ENCODE measurements at regions not wholly inside any gene's neighbourhood (a gene's known extent, or its start where the extent isn't known, plus 50 kb on each side); places are given as distances from the start of the nearest gene placed in this dataset.

DNA sequence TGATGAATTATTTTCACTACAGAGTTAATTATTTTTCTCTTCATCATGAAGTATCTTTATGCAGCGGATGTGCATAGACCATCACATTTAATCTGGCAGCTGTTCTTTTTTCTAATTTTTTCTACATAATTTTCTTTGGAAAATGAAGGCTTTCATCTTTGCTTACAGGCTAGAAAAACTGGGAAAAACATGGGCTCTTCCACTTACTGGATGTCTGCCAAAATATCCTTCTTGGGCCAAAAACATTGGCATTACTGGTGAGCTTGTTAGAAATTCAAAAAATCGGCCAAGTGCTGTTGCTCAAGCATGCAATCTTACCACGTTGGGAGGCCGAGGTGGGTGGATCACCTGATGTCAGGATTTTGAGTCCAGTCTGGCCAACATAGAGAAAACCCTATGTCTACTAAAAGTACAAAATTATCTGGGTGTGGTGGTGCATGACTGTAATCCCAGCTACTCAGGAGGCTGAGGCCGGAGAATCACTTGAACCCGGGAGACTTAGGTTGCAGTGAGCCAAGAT, 176.8 kb downstream of the ZNF737 start:
- Histone ChIP-seq H3K9ac (ENCODE audit: insufficient read depth, low read length, poor library complexity, severe bottlenecking) (no peak overlapping the region), H3K9me3 (replicated peaks in 1 of 2; ENCODE audit: control insufficient read depth in 1 of 2, insufficient read depth in 1 of 2, low read length in 2 of 2) (peaks cover 47 to 80% of the 10 kb centered on the region in 2 donors), H3K79me2 (ENCODE audit: insufficient read depth, low read length) (no peaks in the 10 kb centered on the region), H4K20me1 (ENCODE audit: insufficient read depth, low read length) (no peaks in the 10 kb centered on the region), H3K4me2 (replicated peaks; ENCODE audit: extremely low read depth, low read length, poor library complexity, severe bottlenecking) (no peak overlapping the region), H2AFZ (ENCODE audit: insufficient read depth, low read depth, low read length, poor library complexity, severe bottlenecking) (no peak overlapping the region), H3K4me1 (ENCODE audit: control insufficient read depth in 1 of 2, insufficient read depth in 2 of 2, low read length in 2 of 2) (no peaks in the 10 kb centered on the region), H3K27me3 (ENCODE audit: control insufficient read depth in 2 of 2, insufficient read depth in 2 of 2, low read length in 2 of 2) (no peaks in the 10 kb centered on the region), H3K27ac (ENCODE audit: low read depth in 1 of 2, low read length in 2 of 2) (no peak overlapping the region), H3K36me3 (replicated peaks in 1 of 2; ENCODE audit: control insufficient read depth in 1 of 2, insufficient read depth in 2 of 2, low read length in 2 of 2) (no peaks in the 10 kb centered on the region), H3K4me3 (replicated peaks in 1 of 3; ENCODE audit: low read depth in 2 of 3, low read length in 3 of 3) (no peak overlapping the region)
- H3K4me1 Mint-ChIP-seq: no peaks in the 10 kb centered on the region
- intact Hi-C loops (cut with micrococcal nuclease): no loop called here
- TF ChIP-seq, protein P1, sequence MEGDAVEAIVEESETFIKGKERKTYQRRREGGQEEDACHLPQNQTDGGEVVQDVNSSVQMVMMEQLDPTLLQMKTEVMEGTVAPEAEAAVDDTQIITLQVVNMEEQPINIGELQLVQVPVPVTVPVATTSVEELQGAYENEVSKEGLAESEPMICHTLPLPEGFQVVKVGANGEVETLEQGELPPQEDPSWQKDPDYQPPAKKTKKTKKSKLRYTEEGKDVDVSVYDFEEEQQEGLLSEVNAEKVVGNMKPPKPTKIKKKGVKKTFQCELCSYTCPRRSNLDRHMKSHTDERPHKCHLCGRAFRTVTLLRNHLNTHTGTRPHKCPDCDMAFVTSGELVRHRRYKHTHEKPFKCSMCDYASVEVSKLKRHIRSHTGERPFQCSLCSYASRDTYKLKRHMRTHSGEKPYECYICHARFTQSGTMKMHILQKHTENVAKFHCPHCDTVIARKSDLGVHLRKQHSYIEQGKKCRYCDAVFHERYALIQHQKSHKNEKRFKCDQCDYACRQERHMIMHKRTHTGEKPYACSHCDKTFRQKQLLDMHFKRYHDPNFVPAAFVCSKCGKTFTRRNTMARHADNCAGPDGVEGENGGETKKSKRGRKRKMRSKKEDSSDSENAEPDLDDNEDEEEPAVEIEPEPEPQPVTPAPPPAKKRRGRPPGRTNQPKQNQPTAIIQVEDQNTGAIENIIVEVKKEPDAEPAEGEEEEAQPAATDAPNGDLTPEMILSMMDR (IDR thresholded peaks at IDR 0.05): no peak
- no peak overlapping the region for H3K27ac Mint-ChIP-seq
- H3K27me3 Mint-ChIP-seq (ENCODE audit: low read depth in 3 of 3): peaks cover 0 to 3% (median 0%) of the 10 kb centered on the region in 3 donors
- 89% methylated on average over 3 of the region's 6 CpGs for whole genome bisulfite sequencing (ENCODE audit: insufficient coverage)
- no peaks in the 10 kb centered on the region for H3K36me3 Mint-ChIP-seq
- no peak for DNase-seq
- peaks cover 15 to 74% (median 53%) of the 10 kb centered on the region in 7 donors for H3K9me3 Mint-ChIP-seq
- no peak overlapping the region for H3K4me3 Mint-ChIP-seq

DNA sequence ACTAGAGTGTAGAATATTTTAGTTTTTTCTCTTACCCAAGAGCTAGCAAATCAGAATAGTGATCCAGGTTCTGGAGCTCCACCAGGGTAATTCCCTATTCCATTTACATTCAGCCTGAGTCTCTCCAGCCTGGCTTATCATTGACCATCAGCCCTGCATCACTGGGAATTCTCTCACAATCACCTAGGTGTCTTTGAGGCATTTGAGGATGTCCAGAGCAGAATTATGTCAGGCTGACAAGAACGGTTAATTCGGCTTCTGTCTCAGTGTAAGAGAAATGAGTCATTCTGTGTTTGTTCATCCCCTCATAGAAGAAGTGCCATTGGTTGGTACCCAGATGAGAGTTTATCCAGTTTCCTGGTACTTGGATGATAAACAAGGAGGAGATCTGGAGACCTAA, 180.5 kb downstream of the ZNF737 start:
- no peaks in the 10 kb centered on the region for H3K27me3 Mint-ChIP-seq (ENCODE audit: low read depth in 3 of 3)
- Histone ChIP-seq H3K36me3 (replicated peaks in 1 of 2; ENCODE audit: control insufficient read depth in 1 of 2, insufficient read depth in 2 of 2, low read length in 2 of 2) (no peaks in the 10 kb centered on the region), H3K4me2 (replicated peaks; ENCODE audit: extremely low read depth, low read length, poor library complexity, severe bottlenecking) (no peak overlapping the region), H3K4me3 (replicated peaks in 1 of 3; ENCODE audit: low read depth in 2 of 3, low read length in 3 of 3) (no peak overlapping the region), H3K27ac (ENCODE audit: low read depth in 1 of 2, low read length in 2 of 2) (no peak overlapping the region), H4K20me1 (ENCODE audit: insufficient read depth, low read length) (no peaks in the 10 kb centered on the region), H3K9me3 (replicated peaks in 1 of 2; ENCODE audit: control insufficient read depth in 1 of 2, insufficient read depth in 1 of 2, low read length in 2 of 2) (peaks cover 38 to 79% of the 10 kb centered on the region in 2 donors), H3K4me1 (ENCODE audit: control insufficient read depth in 1 of 2, insufficient read depth in 2 of 2, low read length in 2 of 2) (no peaks in the 10 kb centered on the region), H2AFZ (ENCODE audit: insufficient read depth, low read depth, low read length, poor library complexity, severe bottlenecking) (no peak overlapping the region), H3K27me3 (ENCODE audit: control insufficient read depth in 2 of 2, insufficient read depth in 2 of 2, low read length in 2 of 2) (no peaks in the 10 kb centered on the region), H3K9ac (ENCODE audit: insufficient read depth, low read length, poor library complexity, severe bottlenecking) (no peak overlapping the region), H3K79me2 (ENCODE audit: insufficient read depth, low read length) (no peaks in the 10 kb centered on the region)
- no peaks in the 10 kb centered on the region for H3K36me3 Mint-ChIP-seq
- WGBS (ENCODE audit: insufficient coverage): no CpG with 5 or more reads among the region's 2 CpGs
- intact Hi-C loops (cut with micrococcal nuclease): no loop called here
- no peaks in the 10 kb centered on the region for H3K4me1 Mint-ChIP-seq
- H3K9me3 Mint-ChIP-seq: peaks cover 15 to 61% (median 44%) of the 10 kb centered on the region in 7 donors
- TF ChIP-seq, protein P1 (IDR thresholded peaks at IDR 0.05): no peak
- DNase-seq: no peak
- H3K27ac Mint-ChIP-seq: no peak overlapping the region
- H3K4me3 Mint-ChIP-seq: no peak overlapping the region

Measured in CD14-positive monocyte (primary cell).